Stimulated activated CD8-positive, alpha-beta memory T cell treated with anti-CD3 and anti-CD28 coated beads, Interleukin-12 subunit alpha, Interleukin-12 subunit beta, amount 100 ng/mL, for 4 hours (primary cell): ENCODE measurements at regions not wholly inside any gene's neighbourhood (a gene's known extent, or its start where the extent isn't known, plus 50 kb on each side); places are given as distances from the start of the nearest gene placed in this dataset.

ENCODE experiments used
- DNase-seq: peaks from one replicate; pipeline ENCODE4 v3.0.0-alpha.2; 2020; ENCODE audit warnings: low read depth

GRCh38 chr2:241924069-241924908 is 54.8 kb downstream of the RTP5 start:
- no peak for DNase-seq

- DNase-seq, result no peak
Observed at GRCh38 chr2:241924909-241925250, 55.4 kb downstream of the RTP5 start.

- no peak for DNase-seq
Observed at GRCh38 chr2:241925277-241925676, 55.7 kb downstream of the RTP5 start.

GRCh38 chr2:241925821-241926441 is 56.4 kb downstream of the RTP5 start:
- DNase-seq, result no peak

- no peak for DNase-seq
Observed at GRCh38 chr2:241926541-241927311, 57.2 kb downstream of the RTP5 start.

GRCh38 chr2:241929551-241930490 is 60.3 kb downstream of the RTP5 start:
- DNase-seq, result no peak

GRCh38 chr2:241931084-241931975 is 61.8 kb downstream of the RTP5 start:
- no peak for DNase-seq

GRCh38 chr2:241931976-241932898 is 62.7 kb downstream of the RTP5 start:
- DNase-seq, result no peak

- DNase-seq, result no peak
Observed at GRCh38 chr2:241932899-241933178, 63.3 kb downstream of the RTP5 start.

GRCh38 chr2:241933179-241933911 is 63.8 kb downstream of the RTP5 start:
- DNase-seq, result no peak

- DNase-seq, result no peak
Observed at GRCh38 chr2:241935314-241935713, 65.8 kb downstream of the RTP5 start.

- no peak for DNase-seq
Observed at GRCh38 chr2:241935774-241936173, 66.2 kb downstream of the RTP5 start.

GRCh38 chr2:241936457-241937133 is 67.1 kb downstream of the RTP5 start:
- DNase-seq, result no peak

GRCh38 chr2:241937297-241937696 is 67.8 kb downstream of the RTP5 start:
- DNase-seq, result no peak

- no peak for DNase-seq
Observed at GRCh38 chr2:241939541-241939940, 70.0 kb downstream of the RTP5 start.

- DNase-seq, result no peak
Observed at GRCh38 chr2:241940329-241940728, 70.8 kb downstream of the RTP5 start.

- no peak for DNase-seq
Observed at GRCh38 chr2:241941691-241942301, 72.3 kb downstream of the RTP5 start.
